ENCODE measurements at regions not wholly inside any gene's neighbourhood (a gene's known extent, or its start where the extent isn't known, plus 50 kb on each side); places are given as distances from the start of the nearest gene placed in this dataset.

DNA sequence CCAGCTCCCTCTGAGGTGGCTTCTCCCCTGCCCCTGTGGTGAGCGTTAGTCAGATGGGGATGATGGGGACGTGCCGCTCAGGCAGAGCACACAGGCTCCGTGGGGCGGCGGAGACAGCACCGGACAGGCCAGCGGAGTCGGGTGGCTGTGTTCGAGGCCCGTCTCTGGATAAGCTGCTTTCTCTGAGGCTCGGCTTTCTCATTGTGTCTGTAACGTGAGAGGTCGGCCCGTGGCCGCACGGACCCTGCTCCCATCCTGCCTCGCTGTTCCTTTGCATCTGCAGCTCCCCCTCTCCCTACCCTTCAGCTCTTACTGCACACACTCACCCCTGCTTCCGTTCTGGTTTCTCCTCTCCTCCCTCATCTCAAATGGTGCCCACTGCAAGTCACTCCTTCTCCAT, 62.5 kb downstream of the FAM43A start:
- TF ChIP-seq, protein P1, sequence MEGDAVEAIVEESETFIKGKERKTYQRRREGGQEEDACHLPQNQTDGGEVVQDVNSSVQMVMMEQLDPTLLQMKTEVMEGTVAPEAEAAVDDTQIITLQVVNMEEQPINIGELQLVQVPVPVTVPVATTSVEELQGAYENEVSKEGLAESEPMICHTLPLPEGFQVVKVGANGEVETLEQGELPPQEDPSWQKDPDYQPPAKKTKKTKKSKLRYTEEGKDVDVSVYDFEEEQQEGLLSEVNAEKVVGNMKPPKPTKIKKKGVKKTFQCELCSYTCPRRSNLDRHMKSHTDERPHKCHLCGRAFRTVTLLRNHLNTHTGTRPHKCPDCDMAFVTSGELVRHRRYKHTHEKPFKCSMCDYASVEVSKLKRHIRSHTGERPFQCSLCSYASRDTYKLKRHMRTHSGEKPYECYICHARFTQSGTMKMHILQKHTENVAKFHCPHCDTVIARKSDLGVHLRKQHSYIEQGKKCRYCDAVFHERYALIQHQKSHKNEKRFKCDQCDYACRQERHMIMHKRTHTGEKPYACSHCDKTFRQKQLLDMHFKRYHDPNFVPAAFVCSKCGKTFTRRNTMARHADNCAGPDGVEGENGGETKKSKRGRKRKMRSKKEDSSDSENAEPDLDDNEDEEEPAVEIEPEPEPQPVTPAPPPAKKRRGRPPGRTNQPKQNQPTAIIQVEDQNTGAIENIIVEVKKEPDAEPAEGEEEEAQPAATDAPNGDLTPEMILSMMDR (IDR thresholded peaks at IDR 0.05; ENCODE audit: extremely low read depth, missing control alignments), result no peak
- no peak for DNase-seq (ENCODE audit: low spot score)

DNA sequence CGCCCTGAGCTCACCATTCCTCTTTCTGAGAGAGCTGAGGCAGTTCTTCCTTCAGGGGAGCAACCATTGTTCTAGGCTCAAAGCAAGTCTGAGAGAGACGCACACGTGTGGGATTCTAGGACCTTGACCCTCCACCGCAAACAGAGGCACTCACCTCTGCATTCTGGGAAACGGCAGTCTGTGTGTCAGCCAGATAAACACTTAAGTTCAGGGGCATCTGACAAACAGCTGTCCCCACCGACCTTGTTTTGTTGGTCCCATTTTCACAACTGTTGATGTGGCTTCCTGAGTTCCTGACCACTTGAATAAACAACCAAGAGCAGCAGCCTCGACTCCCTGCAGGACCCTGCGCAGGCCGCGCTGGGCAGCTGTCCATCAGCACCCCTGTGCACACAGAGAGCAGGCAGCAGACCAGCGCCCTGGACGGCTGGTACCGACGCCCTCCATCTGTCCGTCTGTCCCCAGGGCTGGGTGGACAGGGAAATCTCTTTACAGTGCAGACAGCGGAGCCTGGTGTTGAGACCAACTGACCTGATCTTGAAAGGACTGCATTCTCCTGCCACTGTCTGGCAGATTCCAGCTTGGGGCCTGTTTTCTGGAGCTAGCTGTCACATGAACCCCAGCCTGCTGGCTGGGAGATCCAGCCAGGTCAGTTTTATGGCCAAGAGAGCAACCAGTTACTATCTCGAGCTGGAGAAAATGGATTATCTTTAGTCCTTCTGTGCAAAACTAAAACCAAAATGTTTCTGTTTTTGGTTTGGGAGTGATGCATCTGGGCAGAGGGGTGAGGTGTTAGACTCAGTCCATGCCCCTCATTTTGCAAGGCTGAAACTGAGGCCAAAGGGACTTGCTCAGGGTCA, 64.2 kb downstream of the FAM43A start:
- no peak for DNase-seq (ENCODE audit: low spot score)
- TF ChIP-seq, protein P1 (IDR thresholded peaks at IDR 0.05; ENCODE audit: extremely low read depth, missing control alignments), result no peak

GRCh38 chr3:194750491-194750828, 64.8 kb downstream of the FAM43A start:
- no peak for DNase-seq (ENCODE audit: low spot score)
- TF ChIP-seq, protein P1 (IDR thresholded peaks at IDR 0.05; ENCODE audit: extremely low read depth, missing control alignments), result no peak

DNA sequence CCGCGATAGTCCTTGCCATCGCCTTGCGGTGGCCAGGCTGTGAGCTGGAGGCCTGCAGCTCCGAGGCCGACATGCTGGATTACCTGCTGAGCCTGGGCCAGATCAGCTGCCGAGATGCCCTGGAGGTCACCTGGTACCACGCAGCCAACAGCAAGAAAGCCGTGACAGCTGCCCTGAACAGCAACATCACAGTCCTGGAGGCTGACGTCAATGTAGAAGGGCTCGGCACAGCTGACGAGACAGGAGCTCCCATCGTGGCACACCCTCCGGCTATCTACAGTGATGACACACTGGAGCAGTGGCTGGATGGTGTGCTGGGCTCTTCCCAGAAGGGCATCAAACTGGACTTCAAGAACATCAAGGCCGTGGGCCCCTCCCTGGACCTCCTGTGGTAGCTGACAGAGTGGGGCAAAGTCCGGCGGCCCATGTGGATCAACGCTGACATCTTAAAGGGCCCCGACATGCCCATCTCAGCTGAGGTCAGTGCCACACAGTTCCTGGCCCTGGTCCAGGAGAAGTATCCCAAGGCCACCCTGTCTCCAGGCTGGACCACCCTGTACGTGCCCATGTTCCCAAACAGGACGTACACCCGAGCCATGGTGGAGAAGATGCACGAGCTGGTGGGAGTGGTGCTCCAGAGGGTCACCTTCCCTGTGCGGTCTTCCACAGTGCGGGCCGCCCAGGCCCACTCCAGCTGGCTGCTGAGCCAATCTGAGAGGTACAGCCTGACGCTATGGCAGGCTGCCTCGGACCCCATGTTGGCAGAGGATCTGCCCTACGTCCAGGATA, 70.2 kb downstream of the FAM43A start:
- TF ChIP-seq, protein P1 (IDR thresholded peaks at IDR 0.05; ENCODE audit: extremely low read depth, missing control alignments), result no peak
- DNase-seq (ENCODE audit: low spot score), result no peak

GRCh38 chr3:194756460-194756779, 70.7 kb downstream of the FAM43A start:
- TF ChIP-seq, protein P1 (IDR thresholded peaks at IDR 0.05; ENCODE audit: extremely low read depth, missing control alignments), result no peak
- DNase-seq (ENCODE audit: low spot score), result no peak

- TF ChIP-seq, protein P1 (IDR thresholded peaks at IDR 0.05; ENCODE audit: extremely low read depth, missing control alignments), result no peak
- DNase-seq (ENCODE audit: low spot score), result no peak
Measured at GRCh38 chr3:194756791-194757325, 71.2 kb downstream of the FAM43A start.

DNA sequence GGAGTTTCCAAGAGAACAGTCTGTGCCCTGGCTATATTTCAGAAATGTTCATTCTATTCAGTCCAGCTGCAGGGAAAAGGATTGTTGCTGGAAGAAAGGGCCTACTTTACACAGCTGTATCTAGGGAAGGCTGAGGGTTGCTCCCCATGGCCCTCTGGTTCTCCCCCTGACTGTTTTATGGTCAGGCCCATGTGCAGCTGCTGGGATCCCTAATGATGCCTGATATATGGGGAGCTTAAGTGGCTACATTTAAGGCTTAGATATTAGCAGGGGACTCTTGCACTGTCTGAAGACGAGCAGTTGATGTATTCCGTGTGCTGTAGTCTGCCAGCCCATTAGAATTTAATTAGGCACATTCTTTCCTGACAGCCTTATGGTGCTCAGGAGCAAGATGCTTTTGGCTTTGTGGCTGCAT, 72.0 kb downstream of the FAM43A start:
- DNase-seq (ENCODE audit: low spot score), result no peak
- TF ChIP-seq, protein P1 (IDR thresholded peaks at IDR 0.05; ENCODE audit: extremely low read depth, missing control alignments), result no peak

Data from GM20000 (cell line).